ENCODE measurements at regions not wholly inside any gene's neighbourhood (a gene's known extent, or its start where the extent isn't known, plus 50 kb on each side); places are given as distances from the start of the nearest gene placed in this dataset.

- TF ChIP-seq CTCF (IDR thresholded peaks at IDR 0.05) (no peak), REST (IDR thresholded peaks at IDR 0.05; ENCODE audit: insufficient read depth in 1 of 2, low read depth in 2 of 2, low read length in 1 of 2) (no peak), SIN3A (IDR thresholded peaks at IDR 0.05; ENCODE audit: borderline replicate concordance, insufficient read depth, low read depth, low read length) (no peak), TCF7L2 (IDR thresholded peaks at IDR 0.05; ENCODE audit: low read depth, low read length) (no peak), POLR2AphosphoS5 (IDR thresholded peaks at IDR 0.05; ENCODE audit: low read depth, low read length) (no peak)
- H3K4me1 ChIP-seq (ENCODE audit: control insufficient read depth, insufficient read depth, low read length) = no peaks in the 10 kb centered on the region
Observed at GRCh38 chr7:15857026-15857425, 170.5 kb upstream of the MEOX2 start.

GRCh38 chr7:15856311-15856710, 169.8 kb upstream of the MEOX2 start:
- H3K27me3 ChIP-seq (ENCODE audit: control insufficient read depth, insufficient read depth, low read length) = no peaks in the 10 kb centered on the region
- BruUV-seq (replicated peaks) = no TSS peak
- H3K36me3 ChIP-seq (ENCODE audit: control insufficient read depth, insufficient read depth, low read length) = no peaks in the 10 kb centered on the region
- in situ Hi-C loops (cut with HindIII; ENCODE audit: low pct_unique_long_range_greater_than_20kb, low sequenced_read_pairs) = no loop called here
- no peak for TF ChIP-seq POLR2AphosphoS5 (IDR thresholded peaks at IDR 0.05; ENCODE audit: low read depth, low read length)
- no peak for TF ChIP-seq TCF7L2 (IDR thresholded peaks at IDR 0.05; ENCODE audit: low read depth, low read length)
- TF ChIP-seq REST (IDR thresholded peaks at IDR 0.05; ENCODE audit: insufficient read depth in 1 of 2, low read depth in 2 of 2, low read length in 1 of 2) = no peak
- no peak for TF ChIP-seq SIN3A (IDR thresholded peaks at IDR 0.05; ENCODE audit: borderline replicate concordance, insufficient read depth, low read depth, low read length)
- no peak for TF ChIP-seq CTCF (IDR thresholded peaks at IDR 0.05)
- H3K4me3 ChIP-seq (ENCODE audit: low read depth in 2 of 2, low read length in 2 of 2) = no peak overlapping the region
- H3K9me3 ChIP-seq (ENCODE audit: control insufficient read depth, insufficient read depth, low read depth, low read length) = peaks cover 7% of the 10 kb centered on the region; the same call in 1 of the 2 replicates
- no peaks in the 10 kb centered on the region for H3K4me1 ChIP-seq (ENCODE audit: control insufficient read depth, insufficient read depth, low read length)
- intact Hi-C loops (cut with micrococcal nuclease; ENCODE audit: unreplicated experiment) = no loop called here
- POLR2A ChIA-PET = no interaction called here
- H3K27ac ChIP-seq (ENCODE audit: low read length) = no peak overlapping the region
- ATAC-seq (no peak), DNase-seq (ENCODE audit: low read depth, low spot score) (no peak)
- CTCF ChIA-PET = no interaction called here

More at GRCh38 chr7:15857026-15857425, 170.5 kb upstream of the MEOX2 start:
- DNase-seq (ENCODE audit: low read depth, low spot score) (no peak), ATAC-seq (no peak)
- H3K36me3 ChIP-seq (ENCODE audit: control insufficient read depth, insufficient read depth, low read length) = no peaks in the 10 kb centered on the region
- POLR2A ChIA-PET = no interaction called here
- no peaks in the 10 kb centered on the region for H3K27me3 ChIP-seq (ENCODE audit: control insufficient read depth, insufficient read depth, low read length)
- intact Hi-C loops (cut with micrococcal nuclease; ENCODE audit: unreplicated experiment) = no loop called here
- BruUV-seq (replicated peaks) = no TSS peak
- H3K4me3 ChIP-seq (ENCODE audit: low read depth in 2 of 2, low read length in 2 of 2) = no peak overlapping the region
- CTCF ChIA-PET = no interaction called here
- no peak overlapping the region for H3K27ac ChIP-seq (ENCODE audit: low read length)
- peaks cover 7% of the 10 kb centered on the region; the same call in 1 of the 2 replicates for H3K9me3 ChIP-seq (ENCODE audit: control insufficient read depth, insufficient read depth, low read depth, low read length)
- in situ Hi-C loops (cut with HindIII; ENCODE audit: low pct_unique_long_range_greater_than_20kb, low sequenced_read_pairs) = no loop called here

Measured in Panc1 (cell line).